NCI-H2196 treated with DMSO at 0.1 percent for 48 hours (cell line): ENCODE measurements at regions not wholly inside any gene's neighbourhood (a gene's known extent, or its start where the extent isn't known, plus 50 kb on each side); places are given as distances from the start of the nearest gene placed in this dataset.
"Not testable (repeated sequence)": the region's sequence is repeated elsewhere in the genome, so short reads cannot be mapped to it uniquely, and the experiment has no call there.

Experiments
- DNase-seq: peaks from one replicate; lab custom pipeline; 2025; ENCODE audit not compliant: unreplicated experiment; lab: John Stamatoyannopoulos, UW

- no peak for DNase-seq
Observed at GRCh38 chr2:228444161-228444560, 262.7 kb upstream of the SPHKAP start.

GRCh38 chr2:228433721-228434120 is 252.2 kb upstream of the SPHKAP start:
- no peak for DNase-seq

- no peak for DNase-seq
Observed at GRCh38 chr2:228432116-228432515, 250.6 kb upstream of the SPHKAP start.

GRCh38 chr2:228430986-228431385 is 249.5 kb upstream of the SPHKAP start:
- no peak for DNase-seq

- no peak for DNase-seq
Observed at GRCh38 chr2:228426502-228427216, 245.2 kb upstream of the SPHKAP start.

- DNase-seq: not testable (repeated sequence)
Observed at GRCh38 chr2:228425411-228426060, 244.0 kb upstream of the SPHKAP start.

GRCh38 chr2:228417956-228418355 is 236.5 kb upstream of the SPHKAP start:
- no peak for DNase-seq

GRCh38 chr2:228417526-228417925 is 236.0 kb upstream of the SPHKAP start:
- DNase-seq: no peak

- DNase-seq: no peak
Observed at GRCh38 chr2:228410061-228410460, 228.6 kb upstream of the SPHKAP start.

GRCh38 chr2:228409493-228409892 is 228.0 kb upstream of the SPHKAP start:
- DNase-seq: no peak

GRCh38 chr2:228408529-228409227 is 227.2 kb upstream of the SPHKAP start:
- no peak for DNase-seq

- no peak for DNase-seq
Observed at GRCh38 chr2:228407821-228408220, 226.3 kb upstream of the SPHKAP start.

- DNase-seq: no peak
Observed at GRCh38 chr2:228401065-228401912, 219.8 kb upstream of the SPHKAP start.

- no peak for DNase-seq
Observed at GRCh38 chr2:228387776-228388175, 206.3 kb upstream of the SPHKAP start.

GRCh38 chr2:228378696-228379425 is 197.4 kb upstream of the SPHKAP start:
- DNase-seq: no peak

GRCh38 chr2:228378233-228378632 is 196.7 kb upstream of the SPHKAP start:
- DNase-seq: no peak

GRCh38 chr2:228377533-228377932 is 196.0 kb upstream of the SPHKAP start:
- no peak for DNase-seq

GRCh38 chr2:228374741-228375140 is 193.3 kb upstream of the SPHKAP start:
- no peak for DNase-seq

- DNase-seq: no peak
Observed at GRCh38 chr2:228373191-228373590, 191.7 kb upstream of the SPHKAP start.

GRCh38 chr2:228372212-228372611 is 190.7 kb upstream of the SPHKAP start:
- no peak for DNase-seq
